SK-N-SH treated with all-trans-retinoic acid at 6 μM for 48 hours (cell line): ENCODE measurements at regions not wholly inside any gene's neighbourhood (a gene's known extent, or its start where the extent isn't known, plus 50 kb on each side); places are given as distances from the start of the nearest gene placed in this dataset.

Experiments
- ATAC-seq: fragments of 200-7000 bp; cut with Tn5 transposase; 3 replicates; pipeline ENCODE4 v1.9.1; 2020; ENCODE audit warnings: mild to moderate bottlenecking, moderate library complexity
- ARNTL ChIP-seq: fragments of 450-650 bp; formaldehyde crosslinking; IDR thresholded peaks from 2 replicates; pipeline ENCODE4 v1.5.0; 2020; ENCODE audit warnings: low read depth, mild to moderate bottlenecking, moderate library complexity, borderline replicate concordance
- BACH2 ChIP-seq: fragments of 250-450 bp; sonication (Bioruptor Pico); IDR thresholded peaks from 2 replicates; pipeline ENCODE4 v1.9.0; 2021; ENCODE audit warnings: mild to moderate bottlenecking, borderline replicate concordance
- CREB5 ChIP-seq: fragments of 250-450 bp; sonication (Bioruptor Pico); IDR thresholded peaks from 2 replicates; pipeline ENCODE4 v1.5.1; 2020; ENCODE audit warnings: low read depth, mild to moderate bottlenecking, moderate library complexity
- CSDC2 ChIP-seq: fragments of 250-450 bp; sonication (Bioruptor Pico); IDR thresholded peaks from 2 replicates; pipeline ENCODE4 v1.5.0; 2020; ENCODE audit warnings: mild to moderate bottlenecking, moderate library complexity
- ESRRG ChIP-seq: fragments of 250-450 bp; sonication (Bioruptor Pico); IDR thresholded peaks from 2 replicates; pipeline ENCODE4 v1.6.1; 2021; ENCODE audit warnings: mild to moderate bottlenecking
- PATZ1 ChIP-seq: fragments of 250-450 bp; sonication (Bioruptor Pico); IDR thresholded peaks from 2 replicates; pipeline ENCODE4 v1.8.0; 2020; ENCODE audit warnings: mild to moderate bottlenecking, moderate library complexity, borderline replicate concordance
- POU6F1 ChIP-seq: fragments of 250-450 bp; sonication (Bioruptor Pico); IDR thresholded peaks from 2 replicates; pipeline ENCODE4 v1.8.0; 2021; ENCODE audit warnings: low read depth, mild to moderate bottlenecking, moderate library complexity, borderline replicate concordance
- PPARA ChIP-seq: fragments of 250-450 bp; sonication (Bioruptor Pico); IDR thresholded peaks from 2 replicates; pipeline ENCODE4 v1.5.0; 2020; ENCODE audit warnings: mild to moderate bottlenecking, borderline replicate concordance
- RARB ChIP-seq: fragments of 250-450 bp; sonication (Bioruptor Pico); IDR thresholded peaks from 2 replicates; pipeline ENCODE4 v1.8.0; 2021; ENCODE audit warnings: mild to moderate bottlenecking, moderate library complexity
- SNAI2 ChIP-seq: fragments of 250-450 bp; sonication (Bioruptor Pico); IDR thresholded peaks from 2 replicates; pipeline ENCODE4 v1.5.0; 2020; ENCODE audit warnings: mild to moderate bottlenecking, moderate library complexity
- TCF4 ChIP-seq: fragments of 250-450 bp; sonication (Bioruptor Pico); IDR thresholded peaks from 2 replicates; pipeline ENCODE4 v1.8.0; 2021; ENCODE audit warnings: mild to moderate bottlenecking, moderate library complexity, borderline replicate concordance
- TOX ChIP-seq: fragments of 250-450 bp; sonication (Bioruptor Pico); IDR thresholded peaks from 2 replicates; pipeline ENCODE4 v1.8.0; 2021; ENCODE audit warnings: mild to moderate bottlenecking, moderate library complexity, borderline replicate concordance
- TSHZ2 ChIP-seq: fragments of 250-450 bp; sonication (Bioruptor Pico); IDR thresholded peaks from 2 replicates; pipeline ENCODE4 v1.5.0; 2020; ENCODE audit warnings: mild to moderate bottlenecking, moderate library complexity
- ZFP3 ChIP-seq: fragments of 250-450 bp; sonication (Bioruptor Pico); IDR thresholded peaks from 2 replicates; pipeline ENCODE4 v1.5.0; 2020; ENCODE audit warnings: mild to moderate bottlenecking, moderate library complexity
- ZFP30 ChIP-seq: fragments of 450-650 bp; formaldehyde crosslinking; IDR thresholded peaks from 2 replicates; pipeline ENCODE4 v1.5.0; 2022; ENCODE audit warnings: mild to moderate bottlenecking, moderate library complexity
- ZNF70 ChIP-seq: fragments of 450-650 bp; formaldehyde crosslinking; IDR thresholded peaks from 2 replicates; pipeline ENCODE4 v1.5.0; 2020; ENCODE audit warnings: mild to moderate bottlenecking, moderate library complexity
- ZNF8 ChIP-seq: fragments of 450-650 bp; formaldehyde crosslinking; IDR thresholded peaks from 2 replicates; pipeline ENCODE4 v1.5.0; 2020; ENCODE audit warnings: mild to moderate bottlenecking, moderate library complexity

- TF ChIP-seq POU6F1 (CRISPR knock-in tag) (no peak), ARNTL (no peak), TSHZ2 (CRISPR knock-in tag) (no peak), ZNF70 (CRISPR knock-in tag) (no peak)
- TF ChIP-seq, all 23 proteins: peak for 0
- no peak for ATAC-seq
Measured at GRCh38 chrX:51798701-51799100, 55.5 kb downstream of the GSPT2 start.

GRCh38 chrX:51802917-51803688 is 59.9 kb downstream of the GSPT2 start:
- no peak for TF ChIP-seq PPARA (CRISPR knock-in tag)
- TF ChIP-seq CSDC2 (CRISPR knock-in tag): no peak
- 0 out of 2 replicates have a peak, but pooled peaks have one; percentile 22 for TF ChIP-seq ZNF70 (CRISPR knock-in tag)
- ATAC-seq: peak; percentile 97

- TF ChIP-seq TCF4 (CRISPR knock-in tag) (no peak), TOX (CRISPR knock-in tag) (no peak), ZNF70 (CRISPR knock-in tag) (no peak)
- ATAC-seq: no peak
Measured at GRCh38 chrX:51803833-51804232, 60.6 kb downstream of the GSPT2 start.

GRCh38 chrX:51804741-51805140 is 61.5 kb downstream of the GSPT2 start:
- ATAC-seq: no peak
- no peak for TF ChIP-seq SNAI2
- TF ChIP-seq CSDC2 (CRISPR knock-in tag): no peak
- TF ChIP-seq TSHZ2 (CRISPR knock-in tag): no peak
- TF ChIP-seq ZNF70 (CRISPR knock-in tag): no peak
- no peak for TF ChIP-seq PATZ1 (CRISPR knock-in tag)
- TF ChIP-seq TOX (CRISPR knock-in tag): no peak
- TF ChIP-seq BACH2: no peak
- no peak for TF ChIP-seq RARB (CRISPR knock-in tag)
- no peak for TF ChIP-seq ZFP30 (CRISPR knock-in tag)
- no peak for TF ChIP-seq POU6F1 (CRISPR knock-in tag)
- TF ChIP-seq CREB5 (CRISPR knock-in tag): no peak
- no peak for TF ChIP-seq ZFP3
- TF ChIP-seq ZNF8 (CRISPR knock-in tag): no peak
- TF ChIP-seq ESRRG (CRISPR knock-in tag): no peak
